ENCODE measurements at regions not wholly inside any gene's neighbourhood (a gene's known extent, or its start where the extent isn't known, plus 50 kb on each side); places are given as distances from the start of the nearest gene placed in this dataset.

- Histone ChIP-seq H3K36me3 (ENCODE audit: insufficient read depth, low read length) (no peaks in the 10 kb centered on the region), H3K27ac (ENCODE audit: low read depth, low read length, poor library complexity, severe bottlenecking) (no peak overlapping the region), H3K4me2 (ENCODE audit: low read length) (no peak overlapping the region), H3K79me2 (ENCODE audit: insufficient read depth, low read depth, low read length) (no peaks in the 10 kb centered on the region), H3K9me2 (ENCODE audit: insufficient read depth, low read length) (no peaks in the 10 kb centered on the region), H2AFZ (ENCODE audit: low read length) (no peak overlapping the region), H3K4me1 (ENCODE audit: insufficient read depth, low read length, poor library complexity, severe bottlenecking) (no peaks in the 10 kb centered on the region), H4K20me1 (ENCODE audit: insufficient read depth, low read length) (no peaks in the 10 kb centered on the region), H3K4me3 (ENCODE audit: low read depth, low read length, poor library complexity, severe bottlenecking) (no peak overlapping the region), H3K9me3 (ENCODE audit: low read length) (no peaks in the 10 kb centered on the region)
- POLR2A ChIA-PET: interaction anchor here (0.5 to 1.0 kb wide), 2 partner anchors 12 to 171 kb away, joined by 3 read pairs; no protein-coding TSS in a partner anchor
- TF ChIP-seq, protein P1, sequence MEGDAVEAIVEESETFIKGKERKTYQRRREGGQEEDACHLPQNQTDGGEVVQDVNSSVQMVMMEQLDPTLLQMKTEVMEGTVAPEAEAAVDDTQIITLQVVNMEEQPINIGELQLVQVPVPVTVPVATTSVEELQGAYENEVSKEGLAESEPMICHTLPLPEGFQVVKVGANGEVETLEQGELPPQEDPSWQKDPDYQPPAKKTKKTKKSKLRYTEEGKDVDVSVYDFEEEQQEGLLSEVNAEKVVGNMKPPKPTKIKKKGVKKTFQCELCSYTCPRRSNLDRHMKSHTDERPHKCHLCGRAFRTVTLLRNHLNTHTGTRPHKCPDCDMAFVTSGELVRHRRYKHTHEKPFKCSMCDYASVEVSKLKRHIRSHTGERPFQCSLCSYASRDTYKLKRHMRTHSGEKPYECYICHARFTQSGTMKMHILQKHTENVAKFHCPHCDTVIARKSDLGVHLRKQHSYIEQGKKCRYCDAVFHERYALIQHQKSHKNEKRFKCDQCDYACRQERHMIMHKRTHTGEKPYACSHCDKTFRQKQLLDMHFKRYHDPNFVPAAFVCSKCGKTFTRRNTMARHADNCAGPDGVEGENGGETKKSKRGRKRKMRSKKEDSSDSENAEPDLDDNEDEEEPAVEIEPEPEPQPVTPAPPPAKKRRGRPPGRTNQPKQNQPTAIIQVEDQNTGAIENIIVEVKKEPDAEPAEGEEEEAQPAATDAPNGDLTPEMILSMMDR (conservative IDR thresholded peaks at IDR 0.05; ENCODE audit: low read length): no peak
- TF ChIP-seq EZH2phosphoT487 (IDR thresholded peaks at IDR 0.05; ENCODE audit: borderline replicate concordance, low read depth, low read length): no peak
- no TSS peak for BruUV-seq (replicated peaks)
- no peak for DNase-seq (ENCODE audit: low spot score)
- CTCF ChIA-PET (ENCODE audit: unreplicated experiment): no interaction called here
- intact Hi-C loops (cut with micrococcal nuclease; ENCODE audit: unreplicated experiment): loop anchor here (10.0 kb wide), 1 partner anchor 168 kb away; no protein-coding TSS in a partner anchor
Measured at GRCh38 chr15:72892986-72893385, 109.4 kb upstream of the ADPGK start.

DNA sequence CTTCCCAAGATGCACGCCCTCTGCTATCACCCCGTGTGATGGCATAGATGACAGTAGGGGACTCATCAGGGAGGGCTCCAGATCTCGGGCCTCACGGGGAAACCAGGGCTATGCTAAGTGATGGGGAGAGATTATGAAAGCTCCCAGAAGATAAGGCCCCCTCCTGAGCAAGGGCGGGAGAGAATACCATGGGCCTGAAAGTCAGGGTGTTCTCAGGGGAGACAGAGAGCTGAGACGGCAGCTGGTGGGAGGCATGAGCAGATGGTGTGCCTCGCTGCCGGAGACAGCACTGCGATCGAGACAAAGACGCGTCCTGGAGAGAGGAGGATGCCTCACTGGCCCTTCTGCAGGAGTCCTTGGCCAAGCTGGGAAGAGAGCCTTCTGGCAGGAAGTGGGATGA, 106.5 kb upstream of the ADPGK start:
- intact Hi-C loops (cut with micrococcal nuclease; ENCODE audit: unreplicated experiment): loop anchor here (10.0 kb wide), 1 partner anchor 165 kb away; no protein-coding TSS in a partner anchor
- no peak for DNase-seq (ENCODE audit: low spot score)
- Histone ChIP-seq H3K4me1 (ENCODE audit: insufficient read depth, low read length, poor library complexity, severe bottlenecking) (no peaks in the 10 kb centered on the region), H3K79me2 (ENCODE audit: insufficient read depth, low read depth, low read length) (no peaks in the 10 kb centered on the region), H3K4me3 (ENCODE audit: low read depth, low read length, poor library complexity, severe bottlenecking) (no peak overlapping the region), H2AFZ (ENCODE audit: low read length) (no peak overlapping the region), H3K36me3 (ENCODE audit: insufficient read depth, low read length) (no peaks in the 10 kb centered on the region), H4K20me1 (ENCODE audit: insufficient read depth, low read length) (no peaks in the 10 kb centered on the region), H3K27ac (ENCODE audit: low read depth, low read length, poor library complexity, severe bottlenecking) (no peak overlapping the region), H3K9me3 (ENCODE audit: low read length) (no peaks in the 10 kb centered on the region), H3K4me2 (ENCODE audit: low read length) (no peak overlapping the region), H3K9me2 (ENCODE audit: insufficient read depth, low read length) (no peaks in the 10 kb centered on the region)
- no TSS peak for BruUV-seq (replicated peaks)
- ChIA-PET CTCF (ENCODE audit: unreplicated experiment) (no interaction called here), POLR2A (no interaction called here)
- no peak for TF ChIP-seq EZH2phosphoT487 (IDR thresholded peaks at IDR 0.05; ENCODE audit: borderline replicate concordance, low read depth, low read length)
- TF ChIP-seq, protein P1 (conservative IDR thresholded peaks at IDR 0.05; ENCODE audit: low read length): no peak

GRCh38 chr15:72889545-72889944, 106.0 kb upstream of the ADPGK start:
- H3K4me2 ChIP-seq (ENCODE audit: low read length): no peak overlapping the region
- no peaks in the 10 kb centered on the region for H3K79me2 ChIP-seq (ENCODE audit: insufficient read depth, low read depth, low read length)
- POLR2A ChIA-PET: no interaction called here
- no peak overlapping the region for H3K27ac ChIP-seq (ENCODE audit: low read depth, low read length, poor library complexity, severe bottlenecking)
- no TSS peak for BruUV-seq (replicated peaks)
- no peaks in the 10 kb centered on the region for H3K4me1 ChIP-seq (ENCODE audit: insufficient read depth, low read length, poor library complexity, severe bottlenecking)
- H3K9me3 ChIP-seq (ENCODE audit: low read length): no peaks in the 10 kb centered on the region
- H4K20me1 ChIP-seq (ENCODE audit: insufficient read depth, low read length): no peaks in the 10 kb centered on the region
- H2AFZ ChIP-seq (ENCODE audit: low read length): no peak overlapping the region
- no peak overlapping the region for H3K4me3 ChIP-seq (ENCODE audit: low read depth, low read length, poor library complexity, severe bottlenecking)
- intact Hi-C loops (cut with micrococcal nuclease; ENCODE audit: unreplicated experiment): no loop called here
- DNase-seq (ENCODE audit: low spot score): no peak
- no peaks in the 10 kb centered on the region for H3K9me2 ChIP-seq (ENCODE audit: insufficient read depth, low read length)
- no peaks in the 10 kb centered on the region for H3K36me3 ChIP-seq (ENCODE audit: insufficient read depth, low read length)
- CTCF ChIA-PET (ENCODE audit: unreplicated experiment): no interaction called here
- TF ChIP-seq, protein P1 (conservative IDR thresholded peaks at IDR 0.05; ENCODE audit: low read length): no peak
- TF ChIP-seq EZH2phosphoT487 (IDR thresholded peaks at IDR 0.05; ENCODE audit: borderline replicate concordance, low read depth, low read length): no peak
